Mucosa of rectum (tissue), 2 donors: ENCODE measurements at regions not wholly inside any gene's neighbourhood (a gene's known extent, or its start where the extent isn't known, plus 50 kb on each side); places are given as distances from the start of the nearest gene placed in this dataset.

Source experiments
- H3K27ac ChIP-seq, 2 donors: one replicate each; pipeline ENCODE4 v1.7.0; 2013; ENCODE audit warnings: inconsistent platforms in 2 of 2, low read depth in 2 of 2, low read length in 2 of 2
- H3K27me3 ChIP-seq, 2 donors: one replicate each; pipeline ENCODE4 v1.7.0; 2013; ENCODE audit warnings: low read length in 2 of 2; ENCODE audit not compliant: control insufficient read depth in 2 of 2, insufficient read depth in 2 of 2
- H3K36me3 ChIP-seq, 2 donors: one replicate each; pipeline ENCODE4 v1.7.0; 2013; ENCODE audit warnings: low read length in 2 of 2; ENCODE audit not compliant: control insufficient read depth in 2 of 2, insufficient read depth in 2 of 2
- H3K4me1 ChIP-seq, 2 donors: one replicate each; pipeline ENCODE4 v1.7.0; 2013; ENCODE audit warnings: low read length in 2 of 2, mild to moderate bottlenecking in 1 of 2; ENCODE audit not compliant: control insufficient read depth in 2 of 2, insufficient read depth in 2 of 2
- H3K4me3 ChIP-seq, 2 donors: one replicate each; pipeline ENCODE4 v1.7.0; 2013; ENCODE audit warnings: low read length in 2 of 2
- H3K9ac ChIP-seq, 2 donors: one replicate each; pipeline ENCODE4 v1.7.0; 2013; ENCODE audit warnings: low read length in 2 of 2, low read depth in 1 of 2, mild to moderate bottlenecking in 1 of 2
- H3K9me3 ChIP-seq, 2 donors: one replicate each; pipeline ENCODE4 v1.7.0; 2013; ENCODE audit warnings: low read length in 2 of 2; ENCODE audit not compliant: control insufficient read depth in 2 of 2
- donor health status: healthy.
- donor health status: Normal muscosa, but diverticular disease.

DNA sequence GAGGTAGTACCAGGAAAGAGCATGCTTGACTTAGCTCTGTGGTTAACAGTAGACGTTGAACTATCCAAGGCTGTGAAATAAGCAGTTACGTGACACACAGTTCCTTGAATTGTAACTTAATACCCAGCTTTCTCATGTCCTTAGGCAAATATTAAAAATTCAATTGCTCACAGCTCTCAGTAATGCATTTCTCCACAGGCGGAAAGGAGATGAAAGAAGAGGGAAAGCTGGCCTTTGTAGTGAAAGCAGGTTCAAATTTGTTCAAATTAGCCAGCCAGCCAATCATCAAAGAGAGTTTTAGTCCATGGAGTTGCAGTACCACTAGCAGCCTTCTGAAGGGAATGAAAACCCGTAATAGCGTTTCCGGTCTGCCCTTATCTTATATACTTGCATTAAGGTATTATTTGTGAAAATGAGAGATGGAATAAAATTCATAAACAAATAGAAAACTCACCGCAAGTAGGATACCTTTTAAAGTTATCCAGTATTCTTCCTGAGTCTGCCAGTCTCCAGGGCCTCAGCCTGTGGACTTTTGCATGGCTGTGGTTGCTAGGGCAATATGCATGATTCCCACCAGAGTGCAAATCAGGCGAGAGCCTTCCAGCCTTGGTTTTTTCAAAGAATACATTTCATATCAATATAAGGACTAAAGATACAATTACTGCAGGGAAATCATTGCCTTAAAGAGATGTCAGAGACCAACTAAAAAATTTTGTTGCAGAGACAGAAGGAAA, 795.5 kb downstream of the TNS3 start:
- H3K27ac ChIP-seq = no peak overlapping the region
- no peak overlapping the region for H3K9ac ChIP-seq
- no peaks in the 10 kb centered on the region for H3K27me3 ChIP-seq
- H3K4me1 ChIP-seq = no peaks in the 10 kb centered on the region
- no peaks in the 10 kb centered on the region for H3K9me3 ChIP-seq
- no peak overlapping the region for H3K4me3 ChIP-seq
- no peaks in the 10 kb centered on the region for H3K36me3 ChIP-seq

DNA sequence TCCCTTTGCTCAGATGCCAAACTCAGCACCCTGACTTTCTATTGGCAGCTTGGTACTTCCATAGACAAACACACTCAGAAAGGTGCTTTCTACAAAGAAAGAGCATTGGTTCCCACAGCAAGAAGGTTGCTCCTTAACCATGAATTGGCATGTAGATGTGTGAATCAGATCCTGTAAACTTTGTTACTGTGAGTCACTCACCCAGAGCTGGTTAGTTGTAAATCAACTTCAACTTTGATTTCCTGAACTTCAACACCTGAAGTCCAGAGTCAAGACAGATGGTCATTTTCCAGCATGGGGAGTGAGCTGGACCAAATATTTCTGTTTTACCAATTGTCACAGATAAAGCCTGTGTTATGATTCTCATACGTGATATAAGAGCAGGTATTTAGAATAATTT, 797.2 kb downstream of the TNS3 start:
- H3K36me3 ChIP-seq = no peaks in the 10 kb centered on the region

DNA sequence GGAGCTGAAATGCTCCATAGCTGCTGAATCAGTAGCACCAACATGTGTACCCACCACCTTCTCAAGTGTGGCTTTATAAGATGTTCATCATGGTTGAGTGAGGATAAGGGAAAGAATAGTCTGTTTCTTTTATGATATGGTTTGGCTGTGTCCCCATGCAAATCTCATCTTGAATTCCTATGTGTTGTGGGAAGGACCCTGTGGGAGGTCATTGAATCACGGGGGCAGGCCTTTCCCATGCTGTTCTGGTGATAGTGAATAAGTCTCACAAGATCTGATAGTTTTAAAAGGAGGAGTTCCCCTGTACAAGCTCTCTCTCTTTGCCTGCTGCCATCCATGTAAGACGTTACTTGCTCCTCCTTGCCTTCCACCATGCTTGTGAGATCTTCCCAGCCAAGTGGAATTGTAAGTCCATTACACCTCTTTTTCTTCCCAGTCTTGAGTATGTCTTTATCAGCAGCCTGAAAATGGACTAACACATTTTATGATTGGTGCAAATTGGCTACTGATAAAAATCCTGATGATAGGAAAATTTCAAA, 799.9 kb downstream of the TNS3 start:
- Histone ChIP-seq H3K4me1 (no peaks in the 10 kb centered on the region), H3K36me3 (no peaks in the 10 kb centered on the region), H3K27ac (no peak overlapping the region), H3K9ac (no peak overlapping the region), H3K9me3 (no peaks in the 10 kb centered on the region), H3K27me3 (no peaks in the 10 kb centered on the region), H3K4me3 (no peak overlapping the region)

More for the DNA sequence above, 797.2 kb downstream of the TNS3 start:
- H3K9ac ChIP-seq = no peak overlapping the region
- H3K9me3 ChIP-seq = no peaks in the 10 kb centered on the region
- no peaks in the 10 kb centered on the region for H3K4me1 ChIP-seq
- H3K27me3 ChIP-seq = no peaks in the 10 kb centered on the region
- H3K27ac ChIP-seq = no peak overlapping the region
- no peak overlapping the region for H3K4me3 ChIP-seq

DNA sequence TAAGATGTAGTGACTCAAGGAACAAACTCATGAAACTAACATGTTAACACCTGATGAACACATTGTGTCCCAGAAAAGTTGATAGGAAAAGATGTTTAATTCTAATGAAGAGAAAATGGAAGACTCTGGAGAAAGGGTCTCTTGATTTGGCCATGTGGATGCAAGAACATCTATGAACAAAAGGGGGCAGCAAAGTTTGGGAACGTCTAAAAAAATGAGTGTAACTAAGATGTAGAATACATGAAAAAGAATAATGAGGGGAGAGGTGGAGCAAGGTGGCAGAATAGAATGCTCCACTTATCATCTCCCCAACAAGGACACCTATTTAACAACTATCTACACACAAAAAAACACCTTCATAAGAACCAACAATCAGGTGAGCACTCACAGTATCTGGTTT, 805.1 kb downstream of the TNS3 start:
- no peak overlapping the region for H3K4me3 ChIP-seq
- no peaks in the 10 kb centered on the region for H3K9me3 ChIP-seq
- H3K36me3 ChIP-seq = no peaks in the 10 kb centered on the region
- H3K27ac ChIP-seq = no peak overlapping the region
- no peaks in the 10 kb centered on the region for H3K4me1 ChIP-seq
- H3K9ac ChIP-seq = no peak overlapping the region
- no peaks in the 10 kb centered on the region for H3K27me3 ChIP-seq

GRCh38 chr7:46775776-46776175, 806.1 kb downstream of the TNS3 start:
- H3K27me3 ChIP-seq = no peaks in the 10 kb centered on the region
- no peaks in the 10 kb centered on the region for H3K4me1 ChIP-seq
- no peak overlapping the region for H3K27ac ChIP-seq
- H3K4me3 ChIP-seq = no peak overlapping the region
- no peak overlapping the region for H3K9ac ChIP-seq
- H3K9me3 ChIP-seq = no peaks in the 10 kb centered on the region
- H3K36me3 ChIP-seq = no peaks in the 10 kb centered on the region

DNA sequence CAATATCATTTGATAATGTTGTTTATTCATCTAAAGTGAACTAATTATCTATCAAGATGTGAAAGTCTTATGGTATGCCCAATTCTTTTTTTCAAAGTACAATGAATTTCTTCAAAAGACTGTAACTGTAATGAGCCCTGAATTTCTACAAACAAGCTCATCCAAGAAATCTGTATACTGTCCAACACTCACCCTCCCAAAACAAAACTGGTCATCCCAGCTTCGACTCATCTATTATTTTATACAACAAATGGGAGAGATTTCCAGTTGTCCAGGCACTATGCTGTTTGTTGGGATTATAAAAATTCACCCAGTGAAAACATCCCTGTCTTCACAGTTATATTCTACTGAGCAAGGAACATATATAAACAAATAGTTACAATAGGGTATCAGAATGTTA, 806.9 kb downstream of the TNS3 start:
- H3K9ac ChIP-seq = no peak overlapping the region
- H3K4me1 ChIP-seq = no peaks in the 10 kb centered on the region
- H3K9me3 ChIP-seq = no peaks in the 10 kb centered on the region
- no peak overlapping the region for H3K4me3 ChIP-seq
- H3K36me3 ChIP-seq = no peaks in the 10 kb centered on the region
- no peaks in the 10 kb centered on the region for H3K27me3 ChIP-seq
- H3K27ac ChIP-seq = no peak overlapping the region

- no peaks in the 10 kb centered on the region for H3K9me3 ChIP-seq
- H3K9ac ChIP-seq = no peak overlapping the region
- no peak overlapping the region for H3K4me3 ChIP-seq
- no peaks in the 10 kb centered on the region for H3K27me3 ChIP-seq
- H3K27ac ChIP-seq = no peak overlapping the region
- H3K4me1 ChIP-seq = no peaks in the 10 kb centered on the region
- H3K36me3 ChIP-seq = no peaks in the 10 kb centered on the region
These were observed 807.4 kb downstream of the TNS3 start for GRCh38 chr7:46774515-46774914.

DNA sequence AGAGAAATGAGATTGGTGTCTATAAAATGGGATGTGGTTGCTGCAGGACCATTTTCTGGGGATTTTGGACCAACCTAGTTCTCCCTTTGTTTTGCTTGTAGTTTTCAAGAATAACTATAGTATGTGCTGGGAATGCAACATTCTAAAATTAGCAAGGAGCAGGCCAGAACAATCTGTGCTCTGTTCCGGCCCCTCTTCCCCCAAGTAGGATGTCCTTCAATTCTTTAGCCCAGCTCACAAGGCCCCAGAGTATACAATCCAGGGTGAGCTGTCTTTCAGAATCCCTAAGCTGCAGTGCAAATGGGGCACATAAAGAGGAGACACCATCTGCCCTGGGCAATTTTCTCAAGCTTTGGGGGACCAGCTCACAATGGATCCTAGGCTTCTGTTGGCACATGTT, 809.1 kb downstream of the TNS3 start:
- Histone ChIP-seq H3K9me3 (no peaks in the 10 kb centered on the region), H3K27me3 (no peaks in the 10 kb centered on the region), H3K4me1 (no peaks in the 10 kb centered on the region), H3K4me3 (no peak overlapping the region), H3K36me3 (no peaks in the 10 kb centered on the region), H3K27ac (no peak overlapping the region), H3K9ac (no peak overlapping the region)

DNA sequence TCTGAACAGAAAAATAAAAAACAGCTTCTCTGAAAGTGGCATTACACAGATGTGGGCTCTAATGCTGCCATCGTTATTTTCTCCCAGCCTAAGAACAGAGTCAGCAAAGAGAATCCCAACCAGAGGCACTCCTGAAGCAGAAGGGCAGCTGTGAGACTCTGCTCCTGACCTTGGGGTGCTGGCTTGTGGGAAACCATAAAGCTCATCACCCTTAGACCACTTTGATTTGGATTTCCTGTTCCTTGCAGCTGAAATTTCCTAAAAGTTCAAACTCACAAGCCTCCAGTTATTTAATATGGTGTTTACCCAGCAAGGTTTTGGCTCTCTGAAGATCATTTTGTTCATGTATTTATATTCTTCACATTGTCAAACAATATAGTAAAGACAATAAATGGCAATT, 814.8 kb downstream of the TNS3 start:
- H3K36me3 ChIP-seq = no peaks in the 10 kb centered on the region
- H3K27ac ChIP-seq = no peak overlapping the region
- H3K9ac ChIP-seq = no peak overlapping the region
- no peak overlapping the region for H3K4me3 ChIP-seq
- H3K4me1 ChIP-seq = no peaks in the 10 kb centered on the region
- no peaks in the 10 kb centered on the region for H3K9me3 ChIP-seq
- H3K27me3 ChIP-seq = no peaks in the 10 kb centered on the region

- no peak overlapping the region for H3K27ac ChIP-seq
- H3K9ac ChIP-seq = no peak overlapping the region
- no peaks in the 10 kb centered on the region for H3K27me3 ChIP-seq
- no peak overlapping the region for H3K4me3 ChIP-seq
- no peaks in the 10 kb centered on the region for H3K9me3 ChIP-seq
- no peaks in the 10 kb centered on the region for H3K36me3 ChIP-seq
- no peaks in the 10 kb centered on the region for H3K4me1 ChIP-seq
These were observed 817.6 kb downstream of the TNS3 start for GRCh38 chr7:46764100-46764936.
